ENCODE measurements at regions not wholly inside any gene's neighbourhood (a gene's known extent, or its start where the extent isn't known, plus 50 kb on each side); places are given as distances from the start of the nearest gene placed in this dataset.

- no peak for DNase-seq (ENCODE audit: low read depth)
Observed at GRCh38 chr15:85847031-85847430, 52.3 kb upstream of the KLHL25 start.

DNA sequence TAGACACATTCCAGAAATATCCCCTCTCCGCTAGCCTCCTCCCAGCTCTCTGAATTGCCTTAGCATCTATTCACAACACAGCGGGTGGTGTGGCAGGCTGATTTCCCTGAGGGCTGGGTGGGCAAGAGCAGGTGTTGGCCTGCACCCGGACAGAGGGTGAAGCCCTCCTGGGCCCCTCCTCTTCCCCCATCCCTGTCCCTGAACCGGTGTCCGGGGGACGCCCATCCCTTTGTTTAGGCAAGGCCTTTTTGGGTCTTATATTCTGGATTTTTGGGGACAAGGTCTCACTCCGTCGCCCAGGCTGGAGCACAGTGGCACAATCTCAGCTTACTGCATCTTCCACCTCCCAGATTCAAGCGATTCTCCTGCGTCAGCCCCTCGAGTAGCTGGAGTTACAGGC lies 55.2 kb upstream of the KLHL25 start:
- no peak for DNase-seq (ENCODE audit: low read depth)

DNA sequence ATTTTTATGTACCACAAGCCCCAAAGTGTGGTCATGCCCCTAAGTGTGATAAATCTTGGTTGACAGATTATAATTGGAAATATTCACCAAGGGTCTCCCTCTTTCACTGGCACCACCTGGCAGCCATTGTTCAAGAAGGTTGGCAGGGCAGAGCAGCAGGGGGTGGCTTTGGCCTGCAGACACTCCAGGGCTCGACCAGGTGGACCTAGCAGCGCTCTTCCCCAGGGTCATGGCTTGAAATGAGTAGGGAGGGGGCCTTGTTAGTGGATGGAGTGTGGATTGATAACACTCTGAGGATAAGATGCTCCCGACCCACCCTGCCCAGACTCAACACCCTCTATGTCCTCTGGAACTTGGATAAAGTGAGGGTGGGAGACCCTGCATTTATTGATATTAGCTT lies 58.2 kb upstream of the KLHL25 start:
- no peak for DNase-seq (ENCODE audit: low read depth)

- peak; percentile 24 for DNase-seq (ENCODE audit: low read depth)
Observed at GRCh38 chr15:85854345-85855097, 59.8 kb upstream of the KLHL25 start.

GRCh38 chr15:85858586-85859375 lies 64.1 kb upstream of the KLHL25 start:
- DNase-seq (ENCODE audit: low read depth): peak; percentile 58

DNA sequence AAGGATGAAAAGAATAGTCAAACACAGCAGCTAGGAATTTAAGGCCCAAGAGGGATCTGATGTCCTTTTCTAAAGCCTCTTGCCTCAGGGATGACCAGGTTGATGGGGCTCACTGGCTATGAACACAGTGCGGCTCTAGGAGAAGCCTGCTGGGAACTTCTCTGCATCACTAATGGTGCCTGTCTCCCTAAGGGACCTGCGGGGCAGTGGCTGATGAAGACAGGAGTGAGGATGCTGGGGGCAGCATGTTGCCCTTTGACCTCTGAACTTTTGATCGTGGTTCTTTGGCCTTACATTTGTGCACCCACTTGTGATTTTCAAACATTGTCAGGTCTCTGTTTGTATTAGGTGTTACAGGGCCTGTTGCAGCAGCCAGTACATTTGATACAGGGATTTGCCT lies 64.9 kb upstream of the KLHL25 start:
- DNase-seq (ENCODE audit: low read depth): no peak

GRCh38 chr15:85860394-85861161 lies 65.9 kb upstream of the KLHL25 start:
- no peak for DNase-seq (ENCODE audit: low read depth)

- no peak for DNase-seq (ENCODE audit: low read depth)
Observed at GRCh38 chr15:85865070-85865684, 70.5 kb upstream of the KLHL25 start.

- no peak for DNase-seq (ENCODE audit: low read depth)
Observed at GRCh38 chr15:85867250-85867649, 72.5 kb upstream of the KLHL25 start.

- DNase-seq (ENCODE audit: low read depth): no peak
Observed at GRCh38 chr15:85869124-85869523, 74.4 kb upstream of the KLHL25 start.

DNA sequence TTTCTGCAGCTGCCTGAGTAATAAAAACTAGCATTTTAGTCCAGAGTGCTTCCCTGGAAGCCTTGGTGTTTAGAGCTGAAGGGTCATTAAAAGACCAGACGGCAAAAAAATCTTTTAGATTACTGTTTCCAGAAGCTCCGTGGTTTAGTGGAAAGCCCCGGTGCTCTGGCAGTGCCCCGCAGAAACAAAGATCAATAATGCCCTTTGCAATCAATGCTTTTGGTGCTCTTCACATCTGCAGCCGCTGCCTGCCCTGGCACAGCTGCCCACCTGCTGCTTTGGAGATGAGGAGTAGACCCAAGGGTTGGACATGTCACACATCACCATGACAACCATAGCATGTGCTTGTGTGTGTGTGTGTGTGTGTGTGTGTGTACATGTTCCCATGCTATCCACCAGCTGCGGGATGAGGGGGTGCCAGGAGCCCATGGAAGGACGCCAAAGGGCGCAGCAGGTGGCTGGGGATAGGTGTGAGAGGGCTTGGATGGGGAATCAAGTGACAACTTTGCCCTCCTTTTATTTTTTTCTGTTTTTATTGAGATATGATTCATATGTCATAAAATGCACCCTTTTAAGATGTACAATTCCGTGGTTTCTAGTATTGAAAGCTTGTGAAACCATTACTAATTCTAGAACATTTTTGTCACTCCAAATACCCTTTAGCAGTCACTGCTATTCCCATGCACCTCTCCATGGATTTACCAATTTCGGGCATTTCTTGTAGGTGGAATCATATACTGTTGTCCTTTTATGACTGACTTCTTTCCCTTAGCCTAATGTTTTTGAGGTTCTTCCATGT lies 75.7 kb upstream of the KLHL25 start:
- DNase-seq (ENCODE audit: low read depth): no peak

DNA sequence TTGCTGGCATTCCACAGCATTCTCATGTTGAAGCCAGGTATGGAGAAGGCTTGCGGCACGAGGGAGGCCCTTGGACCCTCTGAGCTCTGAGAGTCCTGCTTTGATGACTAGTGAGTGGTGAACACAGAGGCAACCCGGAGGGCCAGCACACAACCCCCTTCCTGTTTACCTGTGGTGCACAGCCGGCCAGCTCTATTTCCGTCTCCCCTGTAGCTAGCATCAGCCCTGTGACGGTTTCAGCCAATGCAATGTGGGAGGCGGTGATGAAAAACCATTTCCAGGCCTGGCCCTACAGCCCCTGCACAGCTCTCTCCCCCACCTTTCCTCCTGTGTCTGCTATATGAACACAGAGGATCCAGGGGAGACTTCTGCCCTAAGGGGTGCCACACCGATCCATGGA lies 76.8 kb upstream of the KLHL25 start:
- no peak for DNase-seq (ENCODE audit: low read depth)

DNA sequence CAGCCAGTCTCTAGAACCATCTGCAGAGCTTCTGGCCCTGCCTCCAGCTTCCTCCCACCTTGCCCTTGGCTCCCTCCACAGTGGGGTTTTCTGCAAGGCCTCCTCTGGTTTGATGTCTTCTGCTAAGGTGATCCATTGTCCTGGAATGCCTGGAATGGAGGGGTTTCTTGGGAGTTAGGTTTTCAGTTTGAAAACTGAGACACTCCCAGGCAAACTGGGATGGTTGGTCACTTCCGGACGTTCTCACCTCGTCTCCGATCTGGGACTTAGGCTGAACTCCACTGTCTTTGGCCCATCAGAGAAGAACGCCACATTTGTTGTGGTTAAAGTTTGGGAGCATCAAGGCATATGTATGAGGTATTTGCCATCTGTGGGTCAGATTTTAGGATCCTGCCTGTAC lies 77.4 kb upstream of the KLHL25 start:
- DNase-seq (ENCODE audit: low read depth): no peak

- no peak for DNase-seq (ENCODE audit: low read depth)
Observed at GRCh38 chr15:85874236-85874635, 79.5 kb upstream of the KLHL25 start.

DNA sequence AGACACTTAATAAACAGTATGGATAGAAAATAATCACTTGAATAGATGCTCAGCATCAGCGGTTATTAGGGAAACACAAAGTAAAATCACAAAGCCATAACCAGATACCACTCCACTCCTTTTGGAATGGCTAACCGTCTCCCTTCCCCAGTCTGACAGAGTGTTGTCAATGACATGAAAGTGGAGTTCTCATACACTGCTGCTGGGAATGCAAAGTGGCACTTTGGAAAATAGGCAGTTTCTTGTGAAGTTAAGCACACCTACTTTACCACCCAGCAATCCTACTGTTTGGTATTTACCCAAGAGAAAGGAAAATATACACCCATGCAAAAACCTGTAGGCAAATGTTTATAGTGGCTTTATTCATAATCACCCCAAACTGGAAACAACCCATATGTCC lies 81.0 kb upstream of the KLHL25 start:
- no peak for DNase-seq (ENCODE audit: low read depth)

DNA sequence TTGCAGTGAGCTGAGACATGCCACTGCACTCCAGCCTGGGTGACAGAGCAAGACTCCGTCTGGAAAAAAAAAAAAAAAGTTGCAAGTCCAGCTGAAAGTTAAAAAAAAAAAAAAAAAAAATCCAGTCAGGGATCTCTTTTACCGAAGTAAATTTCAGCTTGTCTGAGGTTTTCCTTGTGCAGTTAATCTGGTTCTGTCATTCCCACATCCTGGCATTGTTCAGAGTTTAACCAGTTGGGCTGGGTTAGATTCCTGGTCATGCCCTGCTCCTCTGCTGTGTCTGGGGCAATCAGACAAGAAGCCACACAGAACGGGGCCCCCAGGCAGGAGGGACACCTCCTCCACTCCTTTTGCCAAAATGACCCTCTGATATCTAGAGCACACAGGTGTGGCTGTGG lies 84.1 kb upstream of the KLHL25 start:
- no peak for DNase-seq (ENCODE audit: low read depth)

GRCh38 chr15:85879334-85880163 lies 84.8 kb upstream of the KLHL25 start:
- DNase-seq (ENCODE audit: low read depth): no peak

GRCh38 chr15:85880501-85881190 lies 85.9 kb upstream of the KLHL25 start:
- no peak for DNase-seq (ENCODE audit: low read depth)

GRCh38 chr15:85886309-85886811 lies 91.6 kb upstream of the KLHL25 start:
- DNase-seq (ENCODE audit: low read depth): no peak
